GM12872 (cell line): ENCODE measurements at regions not wholly inside any gene's neighbourhood (a gene's known extent, or its start where the extent isn't known, plus 50 kb on each side); places are given as distances from the start of the nearest gene placed in this dataset.

Experiments used
- TF ChIP-seq, protein P1 (sequence below): IDR thresholded peaks from 3 replicates; pipeline ENCODE4 v1.5.1; 2011; ENCODE audit warnings: low read depth, mild to moderate bottlenecking, low read length, moderate library complexity; ENCODE audit not compliant: insufficient read depth

- TF ChIP-seq, protein P1, sequence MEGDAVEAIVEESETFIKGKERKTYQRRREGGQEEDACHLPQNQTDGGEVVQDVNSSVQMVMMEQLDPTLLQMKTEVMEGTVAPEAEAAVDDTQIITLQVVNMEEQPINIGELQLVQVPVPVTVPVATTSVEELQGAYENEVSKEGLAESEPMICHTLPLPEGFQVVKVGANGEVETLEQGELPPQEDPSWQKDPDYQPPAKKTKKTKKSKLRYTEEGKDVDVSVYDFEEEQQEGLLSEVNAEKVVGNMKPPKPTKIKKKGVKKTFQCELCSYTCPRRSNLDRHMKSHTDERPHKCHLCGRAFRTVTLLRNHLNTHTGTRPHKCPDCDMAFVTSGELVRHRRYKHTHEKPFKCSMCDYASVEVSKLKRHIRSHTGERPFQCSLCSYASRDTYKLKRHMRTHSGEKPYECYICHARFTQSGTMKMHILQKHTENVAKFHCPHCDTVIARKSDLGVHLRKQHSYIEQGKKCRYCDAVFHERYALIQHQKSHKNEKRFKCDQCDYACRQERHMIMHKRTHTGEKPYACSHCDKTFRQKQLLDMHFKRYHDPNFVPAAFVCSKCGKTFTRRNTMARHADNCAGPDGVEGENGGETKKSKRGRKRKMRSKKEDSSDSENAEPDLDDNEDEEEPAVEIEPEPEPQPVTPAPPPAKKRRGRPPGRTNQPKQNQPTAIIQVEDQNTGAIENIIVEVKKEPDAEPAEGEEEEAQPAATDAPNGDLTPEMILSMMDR: no peak
Observed at GRCh38 chr6:78615430-78615904, 251.9 kb upstream of the IRAK1BP1 start.

DNA sequence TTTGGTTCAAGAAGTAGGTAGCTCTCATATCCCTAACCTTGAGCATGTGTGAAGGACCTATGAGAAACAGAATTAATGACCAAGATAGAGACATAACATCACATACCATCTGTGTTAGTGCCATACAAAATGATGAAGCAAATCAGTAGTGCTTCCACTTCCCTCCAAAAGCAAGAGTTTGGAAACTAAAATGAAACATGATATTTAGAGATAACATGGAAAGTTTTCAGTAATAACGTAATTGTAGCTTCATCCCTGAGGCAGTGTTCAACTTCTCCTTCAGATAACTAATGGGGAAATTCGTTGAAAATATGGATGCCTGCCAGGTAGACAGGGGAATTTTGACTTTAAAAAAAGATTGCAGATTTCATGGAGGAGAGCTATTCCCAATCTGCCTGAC, 248.4 kb upstream of the IRAK1BP1 start:
- TF ChIP-seq, protein P1: no peak

GRCh38 chr6:78623554-78623953, 243.8 kb upstream of the IRAK1BP1 start:
- TF ChIP-seq, protein P1: no peak

GRCh38 chr6:78629154-78629721, 238.1 kb upstream of the IRAK1BP1 start:
- TF ChIP-seq, protein P1: no peak

DNA sequence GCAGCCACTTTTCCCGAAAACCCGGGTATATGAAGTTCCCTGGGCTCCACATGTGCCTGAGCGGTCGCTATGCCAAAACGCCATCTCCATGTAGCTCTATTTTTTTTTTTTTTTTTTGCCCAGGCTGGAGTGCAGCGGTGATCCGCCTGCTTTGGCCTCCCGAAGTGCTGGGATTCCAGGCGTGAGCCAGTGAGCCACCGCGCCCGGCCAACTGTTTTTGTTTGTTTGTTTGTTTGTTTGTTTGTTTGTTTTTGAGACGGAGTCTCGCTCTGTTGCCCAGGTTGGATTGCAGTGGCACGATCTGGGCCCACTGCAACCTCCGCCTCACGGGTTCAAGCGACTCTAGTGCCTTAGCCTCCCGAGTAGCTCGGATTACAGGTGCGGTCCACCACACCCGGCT, 237.5 kb upstream of the IRAK1BP1 start:
- TF ChIP-seq, protein P1: no peak

- TF ChIP-seq, protein P1: no peak
Observed at GRCh38 chr6:78631976-78632375, 235.4 kb upstream of the IRAK1BP1 start.

DNA sequence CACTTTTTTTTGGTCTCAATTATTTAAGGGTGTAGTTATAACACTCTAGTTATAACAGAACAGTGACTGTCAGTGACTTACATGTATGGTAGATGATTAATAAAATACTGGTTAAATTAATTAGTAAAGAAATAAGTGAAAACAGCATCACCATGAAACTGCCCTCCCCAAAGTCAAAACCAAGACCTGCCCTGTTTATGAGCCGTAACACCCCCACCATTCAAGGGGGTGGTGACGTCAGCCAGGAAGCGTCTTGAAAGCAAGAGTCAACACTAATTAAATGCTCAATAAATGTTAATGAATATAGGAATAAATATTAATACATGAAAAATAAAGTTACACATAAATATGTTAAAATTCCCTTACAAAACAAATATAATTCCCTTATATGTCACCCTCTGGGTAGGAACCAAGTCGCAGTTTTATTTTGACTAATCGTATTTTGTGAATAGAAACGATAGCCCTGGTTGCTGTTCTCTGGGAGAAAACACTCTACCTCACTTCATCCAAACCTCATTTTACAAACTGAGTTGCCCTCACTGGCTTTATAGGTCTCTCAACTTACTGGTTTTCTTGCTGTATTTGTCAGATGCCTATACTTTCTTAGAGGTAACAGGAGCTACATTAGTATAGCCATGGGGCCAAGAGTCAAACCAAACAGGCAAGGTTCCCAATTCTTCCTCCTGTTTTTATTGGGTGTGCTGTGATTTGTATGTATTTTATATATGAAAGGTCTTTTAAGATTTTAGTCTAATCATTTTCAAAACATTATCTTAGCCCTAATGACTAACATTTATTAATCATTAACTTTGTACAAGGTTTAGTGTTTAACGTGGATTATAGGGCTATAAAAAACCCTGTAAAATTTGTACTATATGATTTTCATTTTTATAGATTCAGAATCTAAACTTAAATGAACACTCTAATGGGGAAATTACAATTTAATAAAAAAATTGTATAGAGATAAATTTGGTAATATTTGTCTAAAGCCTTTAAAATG, 227.9 kb upstream of the IRAK1BP1 start:
- TF ChIP-seq, protein P1: no peak
